Body of pancreas (tissue), 4 donors: ENCODE measurements at regions not wholly inside any gene's neighbourhood (a gene's known extent, or its start where the extent isn't known, plus 50 kb on each side); places are given as distances from the start of the nearest gene placed in this dataset.

Experiments
- ATAC-seq: fragments of 150-250 bp; one replicate; pipeline ENCODE4 v1.9.1; 2016
- DNase-seq, 4 donors: peaks; one replicate each; pipeline ENCODE4 v3.0.0-alpha.2; 2019
- H3K27ac ChIP-seq, 4 donors: fragments of 200-600 bp; sonication (generic); 1 replicate in 3 of 4; 2 replicates in 1 of 4; pipeline versions ENCODE4 v1.5.1 to v1.6.1; 2016 to 2019; ENCODE audit warnings: mild to moderate bottlenecking in 1 of 4, mixed read lengths in 1 of 4, moderate library complexity in 1 of 4
- H3K27me3 ChIP-seq, 2 donors: fragments of 200-600 bp; sonication (generic); one replicate each; pipeline ENCODE4 v1.6.0; 2016; ENCODE audit warnings: mild to moderate bottlenecking in 1 of 2
- H3K36me3 ChIP-seq, 2 donors: fragments of 200-600 bp; sonication (generic); replicated peaks in 1 of 2; 2 replicates each; pipeline ENCODE4 v1.5.1; 2016; ENCODE audit warnings: low read depth in 2 of 2; ENCODE audit not compliant: insufficient read depth in 1 of 2
- H3K4me1 ChIP-seq: fragments of 200-600 bp; sonication (generic); one replicate; pipeline ENCODE4 v1.6.0; 2016
- H3K4me3 ChIP-seq, 2 donors: fragments of 200-600 bp; sonication (generic); 1 replicate in 1 of 2; 2 replicates in 1 of 2; pipeline ENCODE4 v1.5.1; 2016 to 2019
- H3K9me3 ChIP-seq, 3 donors: fragments of 200-600 bp; sonication (generic); 1 replicate in 2 of 3; 2 replicates in 1 of 3; pipeline ENCODE4 v1.5.1; 2016
- POLR2A ChIP-seq, 3 donors: fragments of 450-650 bp; IDR thresholded peaks; one replicate each; pipeline ENCODE4 v1.6.1; 2016; ENCODE audit warnings: antibody characterized with exemption in 3 of 3, mild to moderate bottlenecking in 2 of 3
- WGBS, 2 donors: methylation state at CpG; one replicate each; pipeline ENCODE4 v1.1.5; 2017; 5-methylcytosine and 5-hydroxymethylcytosine counted together
- intact Hi-C: fragments of 100-400 bp; cut with DNase I; formaldehyde crosslinking; loops from one replicate; pipeline ENCODE4 v1.15.1; 2023
- TF ChIP-seq, protein P1 (sequence below), 7 experiments: fragments of 450-650 bp in 4 of 7; fragments of 200-600 bp in 3 of 7; sonication (generic) in 3 of 7; IDR thresholded peaks; one replicate each; pipeline ENCODE4 v1.5.1; 2016 to 2019; ENCODE audit warnings: antibody characterized with exemption in 7 of 7

DNA sequence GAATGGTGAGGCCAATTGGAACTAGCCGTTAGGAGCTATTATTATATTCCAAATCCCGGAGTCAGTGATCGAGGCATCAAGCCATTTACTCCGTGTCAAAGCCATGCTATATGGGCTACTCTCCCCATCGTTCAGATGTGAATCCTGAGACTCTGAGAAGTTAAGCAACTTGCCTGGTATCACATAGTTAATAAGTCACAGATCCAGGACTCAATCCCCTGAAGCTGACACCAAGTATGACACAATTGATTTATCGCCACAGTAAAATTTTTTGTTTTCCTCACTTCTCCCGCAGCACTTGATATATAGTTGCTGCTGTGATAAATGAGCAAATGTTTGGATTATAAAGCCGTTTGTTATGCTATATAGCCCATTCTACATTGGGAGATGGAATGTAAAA, 50.8 kb upstream of the TSHZ2 start:
- Histone ChIP-seq H3K36me3 (no peaks in the 10 kb centered on the region), H3K27ac (no peak overlapping the region), H3K4me1 (no peaks in the 10 kb centered on the region), H3K27me3 (no peaks in the 10 kb centered on the region), H3K4me3 (no peak overlapping the region), H3K9me3 (no peaks in the 10 kb centered on the region)
- intact Hi-C loops: no loop called here
- TF ChIP-seq, protein P1, sequence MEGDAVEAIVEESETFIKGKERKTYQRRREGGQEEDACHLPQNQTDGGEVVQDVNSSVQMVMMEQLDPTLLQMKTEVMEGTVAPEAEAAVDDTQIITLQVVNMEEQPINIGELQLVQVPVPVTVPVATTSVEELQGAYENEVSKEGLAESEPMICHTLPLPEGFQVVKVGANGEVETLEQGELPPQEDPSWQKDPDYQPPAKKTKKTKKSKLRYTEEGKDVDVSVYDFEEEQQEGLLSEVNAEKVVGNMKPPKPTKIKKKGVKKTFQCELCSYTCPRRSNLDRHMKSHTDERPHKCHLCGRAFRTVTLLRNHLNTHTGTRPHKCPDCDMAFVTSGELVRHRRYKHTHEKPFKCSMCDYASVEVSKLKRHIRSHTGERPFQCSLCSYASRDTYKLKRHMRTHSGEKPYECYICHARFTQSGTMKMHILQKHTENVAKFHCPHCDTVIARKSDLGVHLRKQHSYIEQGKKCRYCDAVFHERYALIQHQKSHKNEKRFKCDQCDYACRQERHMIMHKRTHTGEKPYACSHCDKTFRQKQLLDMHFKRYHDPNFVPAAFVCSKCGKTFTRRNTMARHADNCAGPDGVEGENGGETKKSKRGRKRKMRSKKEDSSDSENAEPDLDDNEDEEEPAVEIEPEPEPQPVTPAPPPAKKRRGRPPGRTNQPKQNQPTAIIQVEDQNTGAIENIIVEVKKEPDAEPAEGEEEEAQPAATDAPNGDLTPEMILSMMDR (IDR thresholded peaks at IDR 0.05): no peak
- TF ChIP-seq POLR2A (IDR thresholded peaks at IDR 0.05): no peak
- ATAC-seq (no peak), DNase-seq (no peak)
- WGBS, 2 donors: 58 to 64% methylated on average over 8 of the region's 8 CpGs

DNA sequence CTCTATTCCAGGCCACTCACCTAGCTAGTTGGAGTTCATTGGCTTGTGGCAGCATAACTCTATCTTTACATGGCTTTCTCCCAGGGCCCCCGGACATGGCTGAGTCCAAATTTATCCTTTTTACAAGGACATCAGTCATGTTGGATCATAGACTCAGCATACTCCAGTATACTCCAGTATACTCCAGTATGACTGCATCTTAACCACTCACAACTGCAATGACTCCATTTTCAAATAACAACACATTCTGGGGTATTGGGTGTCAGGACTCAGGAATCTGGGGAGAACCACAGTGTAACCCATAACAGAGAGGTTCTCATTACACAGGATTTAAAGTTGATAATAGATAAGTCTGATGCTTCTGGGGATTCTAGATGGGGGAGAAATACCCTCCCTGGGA, 53.8 kb upstream of the TSHZ2 start:
- ATAC-seq: no peak
- no peak for DNase-seq
- H3K4me3 ChIP-seq: no peak overlapping the region
- TF ChIP-seq POLR2A (IDR thresholded peaks at IDR 0.05): no peak
- TF ChIP-seq, protein P1 (IDR thresholded peaks at IDR 0.05): no peak
- H3K27me3 ChIP-seq: no peaks in the 10 kb centered on the region
- peaks cover 0 to 4% (median 0%) of the 10 kb centered on the region in 3 donors for H3K9me3 ChIP-seq
- intact Hi-C loops: no loop called here
- H3K36me3 ChIP-seq: no peaks in the 10 kb centered on the region
- 89 to 100% methylated on average over 1 of the region's 1 CpG for WGBS, 2 donors
- H3K4me1 ChIP-seq: no peaks in the 10 kb centered on the region
- H3K27ac ChIP-seq: no peak overlapping the region

DNA sequence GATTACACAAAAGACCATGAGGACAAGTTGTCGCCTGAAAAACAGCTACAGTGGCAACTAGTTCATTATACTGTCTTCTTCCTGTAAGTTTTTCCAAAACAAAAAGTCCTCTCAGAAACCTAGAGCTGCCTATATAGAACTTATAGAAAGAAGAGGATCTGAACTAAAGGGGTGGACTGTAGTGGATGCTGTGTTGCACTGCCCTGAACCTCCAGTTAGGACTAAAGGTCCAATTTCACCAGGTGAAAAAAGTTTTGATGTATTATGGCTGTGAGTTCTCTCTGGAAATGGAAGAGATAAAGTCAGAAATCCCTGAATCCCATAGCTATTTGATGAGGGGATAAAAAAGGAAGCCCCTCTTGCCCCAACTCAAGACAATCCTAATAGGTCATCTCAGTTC, 56.6 kb upstream of the TSHZ2 start:
- intact Hi-C loops: no loop called here
- DNase-seq (no peak), ATAC-seq (no peak)
- Histone ChIP-seq H3K4me3 (no peak overlapping the region), H3K36me3 (no peaks in the 10 kb centered on the region), H3K4me1 (no peaks in the 10 kb centered on the region), H3K27ac (no peak overlapping the region), H3K9me3 (peaks cover 0 to 4% (median 0%) of the 10 kb centered on the region in 3 donors), H3K27me3 (no peaks in the 10 kb centered on the region)
- no peak for TF ChIP-seq POLR2A (IDR thresholded peaks at IDR 0.05)
- TF ChIP-seq, protein P1 (IDR thresholded peaks at IDR 0.05): no peak
- WGBS, 2 donors: 96 to 100% methylated on average over 1 of the region's 1 CpG

DNA sequence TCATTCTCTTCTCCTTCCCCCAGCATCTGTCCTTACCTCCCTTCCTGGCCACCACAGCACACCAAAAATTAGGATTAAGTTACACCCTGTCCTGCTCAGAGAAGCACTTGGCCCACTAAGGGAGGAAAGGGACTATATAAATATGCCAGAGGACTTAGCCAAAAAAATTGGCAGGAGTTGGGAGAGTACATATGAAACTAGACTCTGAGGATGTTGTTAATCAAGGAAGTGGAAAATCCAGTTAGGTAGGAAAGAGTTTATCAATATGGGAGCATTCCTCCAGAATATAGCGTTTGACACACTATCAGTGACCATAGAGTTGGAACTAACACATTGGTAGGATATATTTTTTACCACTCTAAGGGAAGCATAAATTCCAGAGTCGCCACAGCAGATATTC, 57.3 kb upstream of the TSHZ2 start:
- 50 to 51% methylated on average over 2 of the region's 2 CpGs for WGBS, 2 donors
- no peak overlapping the region for H3K27ac ChIP-seq
- ATAC-seq (peak; percentile 33), DNase-seq (no peak)
- peaks cover 0 to 4% (median 0%) of the 10 kb centered on the region in 3 donors for H3K9me3 ChIP-seq
- no peaks in the 10 kb centered on the region for H3K36me3 ChIP-seq
- TF ChIP-seq, protein P1 (IDR thresholded peaks at IDR 0.05): no peak
- TF ChIP-seq POLR2A (IDR thresholded peaks at IDR 0.05): no peak
- no peaks in the 10 kb centered on the region for H3K27me3 ChIP-seq
- intact Hi-C loops: no loop called here
- H3K4me3 ChIP-seq: no peak overlapping the region
- H3K4me1 ChIP-seq: no peaks in the 10 kb centered on the region

DNA sequence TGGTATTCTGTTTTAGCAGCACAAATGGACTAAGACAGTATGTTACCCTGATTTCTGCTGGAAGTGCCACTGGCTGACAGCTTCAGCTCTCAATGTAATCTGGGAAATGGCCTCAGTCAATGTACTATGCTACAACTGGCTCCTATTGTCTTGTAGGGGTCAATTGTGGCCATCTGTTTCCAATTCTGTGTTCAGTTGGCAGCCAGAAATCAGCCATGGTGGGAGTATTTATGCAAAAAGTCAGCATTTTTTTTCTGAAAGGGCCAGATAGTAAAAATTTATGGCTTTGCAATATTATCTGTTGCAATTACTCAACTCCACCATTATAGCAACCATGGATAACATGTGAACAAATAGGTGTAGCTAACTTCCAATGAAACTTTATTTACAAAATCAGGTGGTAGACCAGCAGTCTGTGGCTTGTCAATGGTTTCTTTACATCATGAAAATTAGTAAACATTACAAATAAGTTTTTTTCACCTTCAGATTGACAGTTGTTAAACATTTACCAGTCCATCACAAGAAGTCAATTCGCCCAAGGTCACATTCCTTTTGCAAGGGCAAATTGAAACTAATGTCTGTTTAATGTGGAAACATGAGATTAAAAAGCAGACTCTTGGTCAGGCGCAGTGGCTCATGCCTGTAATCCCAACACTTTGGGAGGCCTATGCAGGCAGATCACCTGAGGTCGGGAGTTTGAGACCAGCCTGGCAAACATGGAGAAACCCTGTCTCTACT, 58.3 kb upstream of the TSHZ2 start:
- Histone ChIP-seq H3K4me3 (no peak overlapping the region), H3K27me3 (no peaks in the 10 kb centered on the region), H3K36me3 (no peaks in the 10 kb centered on the region), H3K9me3 (peaks cover 0 to 4% (median 0%) of the 10 kb centered on the region in 3 donors), H3K27ac (peak overlapping the region in 2 of 4 donors; percentile 4 to 47), H3K4me1 (no peaks in the 10 kb centered on the region)
- ATAC-seq (no peak), DNase-seq (peak in 1 of 4 donors; percentile 7)
- WGBS, 2 donors: 24 to 26% methylated on average over 3 of the region's 3 CpGs
- intact Hi-C loops: no loop called here
- no peak for TF ChIP-seq POLR2A (IDR thresholded peaks at IDR 0.05)
- TF ChIP-seq, protein P1 (IDR thresholded peaks at IDR 0.05): no peak
